Keratinocyte (primary cell): ENCODE measurements at regions not wholly inside any gene's neighbourhood (a gene's known extent, or its start where the extent isn't known, plus 50 kb on each side); places are given as distances from the start of the nearest gene placed in this dataset.

Experiments used
- DNase-seq: peaks from one replicate; pipeline ENCODE4 v3.0.0-alpha.2; 2011; ENCODE audit warnings: low read depth, missing footprints, low spot score
- FAIRE-seq: peaks from 2 replicates; lab custom pipeline; 2011; peaks lifted over from hg19 to GRCh38; lab: Jason Lieb, UNC
- H2AFZ ChIP-seq: 2 replicates; pipeline ENCODE4 v1.6.0; 2012; ENCODE audit warnings: low read length, control low read depth, inconsistent platforms; ENCODE audit not compliant: control insufficient read depth
- H3K27ac ChIP-seq: 2 replicates; pipeline ENCODE4 v1.5.1; 2011; ENCODE audit warnings: low read length; ENCODE audit not compliant: control insufficient read depth, insufficient read depth
- H3K27me3 ChIP-seq: 3 replicates; pipeline ENCODE4 v1.6.0; 2011; ENCODE audit warnings: low read length; ENCODE audit not compliant: control insufficient read depth, insufficient read depth; ENCODE audit errors: extremely low read depth
- H3K36me3 ChIP-seq, 2 experiments: 2 replicates in 1 of 2; 3 replicates in 1 of 2; pipeline ENCODE4 v1.5.1; 2011; ENCODE audit warnings: low read length in 2 of 2, mild to moderate bottlenecking in 1 of 2; ENCODE audit not compliant: control insufficient read depth in 2 of 2, insufficient read depth in 2 of 2; ENCODE audit errors: extremely low read depth in 1 of 2
- H3K4me1 ChIP-seq: 3 replicates; pipeline ENCODE4 v1.5.1; 2011; ENCODE audit warnings: low read length; ENCODE audit not compliant: control insufficient read depth, insufficient read depth; ENCODE audit errors: extremely low read depth
- H3K4me2 ChIP-seq: 3 replicates; pipeline ENCODE4 v1.6.0; 2011; ENCODE audit warnings: low read depth, low read length; ENCODE audit not compliant: control insufficient read depth, insufficient read depth; ENCODE audit errors: extremely low read depth
- H3K4me3 ChIP-seq, 3 experiments: fragments of 200-600 bp in 1 of 3; sonication (generic) in 1 of 3; 2 replicates in 2 of 3; 3 replicates in 1 of 3; pipeline ENCODE4 v1.5.1; 2011 to 2016; ENCODE audit warnings: low read length in 3 of 3, mild to moderate bottlenecking in 3 of 3, control low read depth in 2 of 3, inconsistent platforms in 1 of 3, low read depth in 1 of 3, mixed read lengths in 1 of 3, mixed run types in 1 of 3, moderate library complexity in 1 of 3; ENCODE audit not compliant: control insufficient read depth in 2 of 3, insufficient read depth in 2 of 3; ENCODE audit errors: extremely low read depth in 1 of 3
- H3K79me2 ChIP-seq: 2 replicates; pipeline ENCODE4 v1.6.0; 2012; ENCODE audit warnings: low read length; ENCODE audit not compliant: control insufficient read depth, insufficient read depth
- H3K9ac ChIP-seq: 3 replicates; pipeline ENCODE4 v1.6.0; 2011; ENCODE audit warnings: low read length; ENCODE audit not compliant: control insufficient read depth, insufficient read depth; ENCODE audit errors: extremely low read depth
- H3K9me1 ChIP-seq: 3 replicates; pipeline ENCODE4 v1.6.0; 2011; ENCODE audit warnings: low read length; ENCODE audit not compliant: control insufficient read depth, insufficient read depth; ENCODE audit errors: extremely low read depth
- H3K9me3 ChIP-seq: 2 replicates; pipeline ENCODE4 v1.5.1; 2012; ENCODE audit warnings: low read depth, low read length; ENCODE audit not compliant: control insufficient read depth
- H4K20me1 ChIP-seq: 3 replicates; pipeline ENCODE4 v1.6.0; 2011; ENCODE audit warnings: low read length; ENCODE audit not compliant: control insufficient read depth, insufficient read depth; ENCODE audit errors: extremely low read depth
- CTCF ChIP-seq, 3 experiments: IDR thresholded peaks in 1 of 3; conservative IDR thresholded peaks in 1 of 3; optimal IDR thresholded peaks in 1 of 3; 2 replicates in 2 of 3; 3 replicates in 1 of 3; pipeline versions ENCODE3 to v1.5.1; 2011; ENCODE audit warnings: low read length in 3 of 3, mild to moderate bottlenecking in 3 of 3, moderate library complexity in 2 of 3, control low read depth in 1 of 3, inconsistent platforms in 1 of 3; ENCODE audit not compliant: insufficient read depth in 2 of 3; ENCODE audit errors: extremely low read depth in 1 of 3
- EZH2 ChIP-seq: IDR thresholded peaks from one replicate; pipeline ENCODE4 v1.6.1; 2012; ENCODE audit warnings: inconsistent platforms, mild to moderate bottlenecking, low read length, moderate library complexity
- dilution Hi-C: fragments of 300-500 bp; cut with MboI; formaldehyde crosslinking; loops from one replicate; pipeline ENCODE4 v1.7.0; 2020; ENCODE audit warnings: low sequenced_read_pairs; ENCODE audit not compliant: extremely low pct_ligation_motif_present

GRCh38 chr12:19030180-19030579 lies 99.4 kb upstream of the PLEKHA5 start:
- no peaks in the 10 kb centered on the region for H3K79me2 ChIP-seq
- no peaks in the 10 kb centered on the region for H4K20me1 ChIP-seq
- H3K27ac ChIP-seq = peak overlapping the region; percentile 81
- dilution Hi-C loops = no loop called here
- H3K9me1 ChIP-seq = no peaks in the 10 kb centered on the region
- FAIRE-seq (peak; percentile 90), DNase-seq (peak; percentile 30)
- peak overlapping the region; percentile 71 for H3K4me2 ChIP-seq
- H3K4me1 ChIP-seq = peaks cover 23% of the 10 kb centered on the region
- no peaks in the 10 kb centered on the region for H3K27me3 ChIP-seq
- peaks cover 8% of the 10 kb centered on the region for H3K9me3 ChIP-seq
- H3K9ac ChIP-seq = peak overlapping the region; percentile 11
- H3K4me3 ChIP-seq = no peak overlapping the region
- H2AFZ ChIP-seq = no peak overlapping the region
- H3K36me3 ChIP-seq = no peaks in the 10 kb centered on the region
- no peak for TF ChIP-seq CTCF (optimal IDR thresholded peaks at IDR 0.05 in 1 of 3, IDR thresholded peaks at IDR 0.05 in 1 of 3, conservative IDR thresholded peaks at IDR 0.05 in 1 of 3; ENCODE audit: extremely low read depth in 1 of 3, insufficient read depth in 2 of 3, low read length in 3 of 3)
- no peak for TF ChIP-seq EZH2

DNA sequence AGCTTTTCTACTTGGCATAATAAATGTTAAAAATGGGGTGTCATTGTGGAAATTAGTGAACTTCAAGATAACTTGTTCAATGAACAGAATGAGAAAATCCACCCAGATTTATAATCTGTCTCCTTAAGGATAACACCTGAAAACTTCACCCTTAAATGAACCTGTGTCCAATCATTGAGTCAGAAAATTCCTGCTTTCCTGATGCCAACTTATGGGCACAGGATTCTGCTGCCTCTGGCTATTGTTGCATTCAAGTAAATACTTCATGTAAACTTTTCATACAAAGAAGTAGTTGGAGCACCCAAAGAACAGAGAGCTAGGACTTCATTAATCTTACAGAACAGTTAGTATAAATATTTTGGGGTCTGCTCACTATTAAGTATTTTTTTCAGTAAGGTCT lies 98.9 kb upstream of the PLEKHA5 start:
- peak overlapping the region in 2 of 3 experiments; percentile 15 to 40 for H3K4me3 ChIP-seq
- TF ChIP-seq EZH2 (no peak), CTCF (optimal IDR thresholded peaks at IDR 0.05 in 1 of 3, IDR thresholded peaks at IDR 0.05 in 1 of 3, conservative IDR thresholded peaks at IDR 0.05 in 1 of 3; ENCODE audit: extremely low read depth in 1 of 3, insufficient read depth in 2 of 3, low read length in 3 of 3) (no peak)
- peak overlapping the region; percentile 71 for H3K4me2 ChIP-seq
- no peak for DNase-seq
- H3K4me1 ChIP-seq = peaks cover 23% of the 10 kb centered on the region
- H3K9ac ChIP-seq = peak overlapping the region; percentile 40
- dilution Hi-C loops = no loop called here
- H3K9me3 ChIP-seq = peaks cover 8% of the 10 kb centered on the region
- FAIRE-seq = peak; percentile 87
- no peaks in the 10 kb centered on the region for H3K79me2 ChIP-seq
- no peak overlapping the region for H2AFZ ChIP-seq
- H3K36me3 ChIP-seq = no peaks in the 10 kb centered on the region
- peak overlapping the region; percentile 81 for H3K27ac ChIP-seq
- H3K9me1 ChIP-seq = no peaks in the 10 kb centered on the region
- H3K27me3 ChIP-seq = no peaks in the 10 kb centered on the region
- no peaks in the 10 kb centered on the region for H4K20me1 ChIP-seq
